Fibroblast of upper back skin (primary cell): ENCODE measurements at regions not wholly inside any gene's neighbourhood (a gene's known extent, or its start where the extent isn't known, plus 50 kb on each side); places are given as distances from the start of the nearest gene placed in this dataset.

ENCODE experiments used
- DNase-seq: peaks from one replicate; pipeline ENCODE4 v3.0.0-alpha.2; 2013

GRCh38 chr20:60725311-60725906 is 526.7 kb upstream of the CDH4 start:
- no peak for DNase-seq

- DNase-seq, result no peak
Observed at GRCh38 chr20:60727425-60727824, 524.6 kb upstream of the CDH4 start.

DNA sequence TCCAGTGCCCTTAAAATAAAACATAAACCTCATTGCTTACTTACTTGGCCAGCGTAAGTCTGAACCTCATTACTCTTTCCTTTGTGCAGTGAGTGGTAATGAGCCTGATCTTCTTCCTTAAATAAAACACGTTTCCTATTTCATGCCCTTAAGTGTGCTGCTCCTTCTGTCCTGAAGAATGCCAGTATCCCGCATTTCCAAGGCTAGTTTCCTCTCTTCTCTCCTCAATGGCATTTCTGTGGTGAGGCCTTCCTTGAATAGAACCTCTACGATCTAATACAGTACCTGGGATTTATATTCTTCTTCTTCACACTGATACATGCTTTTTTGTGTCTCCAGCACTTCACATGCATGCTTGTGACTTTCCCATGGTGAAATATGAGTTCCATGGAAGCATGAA is 523.4 kb upstream of the CDH4 start:
- no peak for DNase-seq

DNA sequence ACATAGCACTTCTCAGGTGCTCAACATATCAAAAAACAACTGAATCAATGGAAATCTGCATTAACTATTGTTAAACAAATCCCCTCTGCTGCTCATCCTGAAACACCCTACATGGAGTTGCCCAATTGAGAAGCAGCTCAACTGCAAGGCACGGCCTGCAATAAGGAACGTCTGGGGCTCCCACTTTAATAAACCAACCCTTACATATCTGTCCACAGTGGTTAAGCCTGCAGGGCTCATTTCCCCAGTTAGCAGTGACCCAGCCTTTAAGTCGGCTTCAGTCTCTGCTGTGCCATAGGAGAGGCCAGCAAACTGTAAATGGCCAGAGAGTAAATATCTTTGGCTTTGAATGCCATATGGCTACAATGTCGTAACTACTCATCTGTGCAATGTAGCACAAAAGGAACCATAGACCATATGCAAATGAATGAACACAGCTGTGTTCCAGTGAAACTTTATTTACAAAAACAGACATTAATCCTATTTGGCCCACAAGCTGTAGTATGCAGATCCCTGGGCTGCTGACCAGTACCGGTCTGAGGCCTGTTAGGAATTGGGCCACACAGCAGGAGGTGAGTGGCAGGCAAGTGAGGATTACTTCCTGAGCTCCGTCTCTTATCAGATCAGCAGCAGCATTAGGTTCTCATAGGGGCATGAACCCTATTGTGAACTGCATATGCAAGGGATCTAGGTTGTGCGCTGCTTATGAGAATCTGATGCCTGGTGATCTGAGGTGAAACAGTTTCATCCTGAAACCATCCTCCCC is 522.7 kb upstream of the CDH4 start:
- no peak for DNase-seq

GRCh38 chr20:60732322-60732721 is 519.7 kb upstream of the CDH4 start:
- DNase-seq, result no peak

DNA sequence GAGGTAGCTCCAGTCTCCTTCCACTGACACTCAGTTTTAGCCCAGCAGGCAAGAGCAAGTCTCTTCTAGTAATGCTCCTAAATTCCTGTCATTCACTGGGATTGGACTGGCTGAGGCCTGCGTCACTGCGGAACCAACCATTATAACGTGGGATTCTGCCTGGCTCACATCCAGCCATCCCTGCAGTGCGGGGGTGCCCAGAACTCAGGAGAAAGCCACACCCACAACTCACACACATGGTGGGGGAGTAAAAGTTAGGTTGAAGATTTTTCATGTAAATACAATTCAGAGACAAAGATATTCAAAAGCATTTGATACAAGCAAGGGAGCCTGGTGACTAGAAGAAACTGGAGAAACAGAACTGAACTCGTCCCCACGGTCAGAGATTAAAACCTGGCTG is 504.0 kb upstream of the CDH4 start:
- DNase-seq, result no peak

- no peak for DNase-seq
Observed at GRCh38 chr20:60749804-60750602, 502.1 kb upstream of the CDH4 start.

- no peak for DNase-seq
Observed at GRCh38 chr20:60750909-60751308, 501.2 kb upstream of the CDH4 start.

GRCh38 chr20:60751826-60752225 is 500.2 kb upstream of the CDH4 start:
- DNase-seq, result no peak

GRCh38 chr20:60752741-60753420 is 499.2 kb upstream of the CDH4 start:
- DNase-seq, result no peak

DNA sequence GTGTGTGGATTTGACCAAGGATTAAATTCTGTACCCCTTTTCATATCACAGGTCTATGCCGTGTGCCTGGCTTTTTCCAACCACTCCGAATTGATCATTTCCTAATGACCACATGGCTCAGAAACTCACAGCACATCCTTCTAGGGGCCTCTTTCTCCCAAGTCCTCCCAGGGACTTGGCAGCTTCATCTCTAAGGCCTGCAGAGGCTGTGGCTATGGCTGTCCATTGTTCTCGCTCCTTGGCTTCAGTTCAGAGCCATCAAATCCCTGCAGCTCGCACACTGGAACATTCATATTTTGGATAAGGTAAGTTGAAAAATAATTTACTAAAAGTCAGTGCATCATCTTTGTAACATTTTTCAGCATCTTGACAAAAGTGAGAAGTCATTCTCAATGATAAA is 497.2 kb upstream of the CDH4 start:
- DNase-seq, result no peak

- no peak for DNase-seq
Observed at GRCh38 chr20:60759651-60760050, 492.4 kb upstream of the CDH4 start.

- DNase-seq, result no peak
Observed at GRCh38 chr20:60760256-60761000, 491.6 kb upstream of the CDH4 start.

DNA sequence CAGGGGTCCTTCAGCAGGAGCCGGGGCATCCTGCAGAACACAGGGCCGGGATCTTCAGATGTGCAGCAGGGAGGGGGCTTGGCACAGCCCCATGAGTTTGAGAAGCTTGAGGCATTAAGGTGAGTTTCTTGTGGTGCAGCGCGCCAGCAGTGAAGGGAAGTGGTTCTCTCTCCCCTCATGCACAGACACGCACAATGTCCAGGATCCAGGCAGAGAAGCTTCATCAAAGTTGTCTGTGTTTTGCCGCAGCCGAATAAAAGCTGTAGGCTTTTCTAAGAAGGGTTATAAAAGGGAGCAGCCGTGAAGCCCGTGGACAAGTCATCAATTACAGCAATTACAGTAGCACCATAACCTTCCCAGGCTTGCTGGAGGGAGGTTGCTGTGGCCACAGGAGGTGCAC is 491.0 kb upstream of the CDH4 start:
- DNase-seq, result no peak

GRCh38 chr20:60762386-60762785 is 489.7 kb upstream of the CDH4 start:
- no peak for DNase-seq

DNA sequence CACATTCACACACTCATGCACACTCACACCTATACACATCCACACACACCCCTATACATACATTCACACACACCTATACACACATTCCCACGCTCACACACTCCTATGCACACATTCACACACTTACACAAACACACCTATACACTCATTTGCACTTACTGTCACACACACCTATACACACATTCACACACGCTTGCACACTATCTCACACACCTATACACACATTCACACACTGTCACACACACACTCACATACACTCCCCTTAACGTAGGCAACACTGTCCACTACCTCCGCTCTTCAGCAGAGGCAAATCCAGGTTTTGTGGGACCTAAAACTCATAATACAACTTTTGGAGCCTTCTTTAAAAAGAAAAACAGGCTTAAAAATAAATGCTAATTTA is 487.7 kb upstream of the CDH4 start:
- no peak for DNase-seq

DNA sequence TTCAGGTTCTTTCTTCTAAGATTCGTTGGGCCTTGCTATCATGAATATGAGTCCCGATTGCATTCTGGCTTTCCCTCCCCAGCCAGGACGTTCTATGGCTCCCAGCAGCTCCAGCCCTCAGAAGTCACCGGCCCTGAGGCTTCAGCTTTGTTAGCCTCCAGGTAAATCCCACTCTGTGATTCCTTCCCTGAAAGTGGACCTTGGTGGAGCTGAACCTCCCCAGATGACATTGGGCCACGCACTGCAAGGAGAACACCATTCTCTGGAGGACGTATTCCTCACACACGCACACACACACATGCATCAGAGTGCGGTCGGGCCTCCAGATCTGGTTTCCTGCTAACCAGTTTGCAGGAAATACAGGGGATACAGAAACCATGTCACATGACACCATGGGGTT is 487.3 kb upstream of the CDH4 start:
- DNase-seq, result no peak

GRCh38 chr20:60765821-60766403 is 486.1 kb upstream of the CDH4 start:
- no peak for DNase-seq

GRCh38 chr20:60768216-60768615 is 483.8 kb upstream of the CDH4 start:
- DNase-seq, result no peak

- DNase-seq, result no peak
Observed at GRCh38 chr20:60780388-60781025, 471.6 kb upstream of the CDH4 start.

- no peak for DNase-seq
Observed at GRCh38 chr20:60782959-60783625, 469.0 kb upstream of the CDH4 start.
